NCI-H1092 treated with DMSO at 0.1 percent for 48 hours (cell line): ENCODE measurements at regions not wholly inside any gene's neighbourhood (a gene's known extent, or its start where the extent isn't known, plus 50 kb on each side); places are given as distances from the start of the nearest gene placed in this dataset.
"Not testable (repeated sequence)": the region's sequence is repeated elsewhere in the genome, so short reads cannot be mapped to it uniquely, and the experiment has no call there.

Experiments
- DNase-seq: peaks from one replicate; lab custom pipeline; 2025; lab: John Stamatoyannopoulos, UW

GRCh38 chr7:94109556-94109955 is 105.4 kb upstream of the BET1 start:
- no peak for DNase-seq

- DNase-seq = no peak
Observed at GRCh38 chr7:94111009-94111408, 106.9 kb upstream of the BET1 start.

- no peak for DNase-seq
Observed at GRCh38 chr7:94115316-94115715, 111.2 kb upstream of the BET1 start.

GRCh38 chr7:94123136-94123535 is 119.0 kb upstream of the BET1 start:
- no peak for DNase-seq

- DNase-seq = no peak
Observed at GRCh38 chr7:94127026-94127425, 122.9 kb upstream of the BET1 start.

- DNase-seq = no peak
Observed at GRCh38 chr7:94128072-94128471, 123.9 kb upstream of the BET1 start.

GRCh38 chr7:94129443-94130140 is 125.4 kb upstream of the BET1 start:
- no peak for DNase-seq

GRCh38 chr7:94130716-94131115 is 126.6 kb upstream of the BET1 start:
- DNase-seq = no peak

- no peak for DNase-seq
Observed at GRCh38 chr7:94133460-94133859, 129.3 kb upstream of the BET1 start.

- DNase-seq = no peak
Observed at GRCh38 chr7:94135180-94135579, 131.0 kb upstream of the BET1 start.

- no peak for DNase-seq
Observed at GRCh38 chr7:94142281-94142680, 138.1 kb upstream of the BET1 start.

GRCh38 chr7:94145602-94146001 is 141.4 kb upstream of the BET1 start:
- no peak for DNase-seq

- no peak for DNase-seq
Observed at GRCh38 chr7:94146408-94146807, 142.3 kb upstream of the BET1 start.

- no peak for DNase-seq
Observed at GRCh38 chr7:94149789-94150545, 145.8 kb upstream of the BET1 start.

- no peak for DNase-seq
Observed at GRCh38 chr7:94154182-94154581, 150.0 kb upstream of the BET1 start.

GRCh38 chr7:94154858-94155257 is 150.7 kb upstream of the BET1 start:
- DNase-seq = no peak

GRCh38 chr7:94157659-94158306 is 153.6 kb upstream of the BET1 start:
- not testable (repeated sequence) for DNase-seq

- no peak for DNase-seq
Observed at GRCh38 chr7:94160719-94161435, 156.7 kb upstream of the BET1 start.

GRCh38 chr7:94161476-94161875 is 157.3 kb upstream of the BET1 start:
- DNase-seq = no peak

GRCh38 chr7:94169682-94170081 is 165.5 kb upstream of the BET1 start:
- no peak for DNase-seq

- no peak for DNase-seq
Observed at GRCh38 chr7:94170836-94171235, 166.7 kb upstream of the BET1 start.

GRCh38 chr7:94173436-94173835 is 169.3 kb upstream of the BET1 start:
- no peak for DNase-seq

- no peak for DNase-seq
Observed at GRCh38 chr7:94174375-94174774, 170.2 kb upstream of the BET1 start.
